DOHH2 (cell line): ENCODE measurements at regions not wholly inside any gene's neighbourhood (a gene's known extent, or its start where the extent isn't known, plus 50 kb on each side); places are given as distances from the start of the nearest gene placed in this dataset.

Source experiments
- H3F3A ChIP-seq: fragments of 200-600 bp; sonication (generic), shearing (Covaris generic); 2 replicates; pipeline ENCODE4 v1.6.0; 2016; ENCODE audit warnings: antibody characterized with exemption, mild to moderate bottlenecking; ENCODE audit not compliant: control insufficient read depth, insufficient read depth
- H3K27ac ChIP-seq: fragments of 200-600 bp; sonication (generic); 2 replicates; pipeline ENCODE4 v1.5.1; 2014; ENCODE audit warnings: low read depth, mild to moderate bottlenecking, low read length, moderate library complexity
- H3K27me3 ChIP-seq: fragments of 200-600 bp; sonication (generic); 2 replicates; pipeline ENCODE4 v1.6.1; 2014; ENCODE audit warnings: mild to moderate bottlenecking, low read length, mixed read lengths; ENCODE audit not compliant: control insufficient read depth
- H3K36me3 ChIP-seq: fragments of 200-600 bp; sonication (generic); 2 replicates; pipeline ENCODE4 v1.6.1; 2014; ENCODE audit warnings: mild to moderate bottlenecking, low read length, moderate library complexity, mixed read lengths; ENCODE audit not compliant: control insufficient read depth
- H3K4me1 ChIP-seq: fragments of 200-600 bp; sonication (generic); 2 replicates; pipeline ENCODE4 v1.6.1; 2014; ENCODE audit warnings: mild to moderate bottlenecking, low read length, mixed read lengths; ENCODE audit not compliant: control insufficient read depth
- H3K4me2 ChIP-seq: fragments of 200-600 bp; sonication (generic); 2 replicates; pipeline ENCODE4 v1.6.0; 2014; ENCODE audit warnings: mild to moderate bottlenecking, low read length, moderate library complexity
- H3K4me3 ChIP-seq: fragments of 200-600 bp; sonication (generic); 2 replicates; pipeline ENCODE4 v1.5.1; 2014; ENCODE audit warnings: mild to moderate bottlenecking, low read length, mixed read lengths
- H3K79me2 ChIP-seq: fragments of 200-600 bp; sonication (generic); 2 replicates; pipeline ENCODE4 v1.6.1; 2014; ENCODE audit warnings: mild to moderate bottlenecking, low read length, mixed read lengths; ENCODE audit not compliant: control insufficient read depth
- H3K9me2 ChIP-seq: fragments of 200-600 bp; sonication (generic); replicated peaks from 2 replicates; pipeline ENCODE4 v1.6.1; 2014; ENCODE audit warnings: mild to moderate bottlenecking, low read length, mixed read lengths; ENCODE audit not compliant: control insufficient read depth
- H3K9me3 ChIP-seq: fragments of 200-600 bp; sonication (generic); 2 replicates; pipeline ENCODE4 v1.6.1; 2014; ENCODE audit warnings: antibody characterized with exemption, low read length, mixed read lengths; ENCODE audit not compliant: control insufficient read depth, insufficient read depth
- H4K20me1 ChIP-seq: fragments of 200-600 bp; sonication (generic); 2 replicates; pipeline ENCODE4 v1.6.0; 2014; ENCODE audit warnings: low read depth, mild to moderate bottlenecking, antibody characterized with exemption, low read length, moderate library complexity; ENCODE audit not compliant: control insufficient read depth, insufficient read depth
- EZH2phosphoT487 ChIP-seq: fragments of 200-600 bp; sonication (generic); IDR thresholded peaks from 2 replicates; pipeline ENCODE4 v1.6.1; 2017; ENCODE audit warnings: borderline replicate concordance, mild to moderate bottlenecking, antibody characterized with exemption, low read length, moderate library complexity, mixed read lengths
- TF ChIP-seq, protein P1 (sequence below): fragments of 200-600 bp; sonication (generic); IDR thresholded peaks from one replicate; pipeline ENCODE4 v1.5.1; 2014; ENCODE audit warnings: antibody characterized with exemption, mild to moderate bottlenecking, low read depth, low read length; ENCODE audit not compliant: poor library complexity, severe bottlenecking

DNA sequence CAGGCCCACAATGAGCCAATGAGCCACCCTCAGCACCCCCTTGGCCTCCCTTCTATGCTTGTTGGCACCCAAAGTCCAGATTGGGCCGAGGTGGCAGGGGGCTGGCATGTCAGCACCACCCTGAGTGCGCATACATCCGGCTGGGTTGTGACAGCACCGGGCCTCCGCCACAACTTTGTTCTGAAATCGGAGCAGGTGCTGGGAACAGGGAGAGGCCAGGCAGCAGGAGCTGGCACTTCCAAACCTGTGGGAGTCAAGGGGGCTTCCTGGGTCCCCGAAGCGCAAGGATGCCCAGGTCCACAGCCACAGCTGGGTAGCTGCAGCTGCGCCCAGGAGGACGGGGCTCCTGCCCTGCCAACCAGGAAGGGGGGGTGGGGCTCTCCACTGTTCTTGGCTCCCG, 1911.9 kb upstream of the WWC1 start:
- no peaks in the 10 kb centered on the region for H3K79me2 ChIP-seq
- H3K9me2 ChIP-seq: no peaks in the 10 kb centered on the region
- no peak overlapping the region for H3K4me3 ChIP-seq
- H3K4me2 ChIP-seq: no peak overlapping the region
- H3K27ac ChIP-seq: no peak overlapping the region
- H3F3A ChIP-seq: no peaks in the 10 kb centered on the region
- TF ChIP-seq, protein P1, sequence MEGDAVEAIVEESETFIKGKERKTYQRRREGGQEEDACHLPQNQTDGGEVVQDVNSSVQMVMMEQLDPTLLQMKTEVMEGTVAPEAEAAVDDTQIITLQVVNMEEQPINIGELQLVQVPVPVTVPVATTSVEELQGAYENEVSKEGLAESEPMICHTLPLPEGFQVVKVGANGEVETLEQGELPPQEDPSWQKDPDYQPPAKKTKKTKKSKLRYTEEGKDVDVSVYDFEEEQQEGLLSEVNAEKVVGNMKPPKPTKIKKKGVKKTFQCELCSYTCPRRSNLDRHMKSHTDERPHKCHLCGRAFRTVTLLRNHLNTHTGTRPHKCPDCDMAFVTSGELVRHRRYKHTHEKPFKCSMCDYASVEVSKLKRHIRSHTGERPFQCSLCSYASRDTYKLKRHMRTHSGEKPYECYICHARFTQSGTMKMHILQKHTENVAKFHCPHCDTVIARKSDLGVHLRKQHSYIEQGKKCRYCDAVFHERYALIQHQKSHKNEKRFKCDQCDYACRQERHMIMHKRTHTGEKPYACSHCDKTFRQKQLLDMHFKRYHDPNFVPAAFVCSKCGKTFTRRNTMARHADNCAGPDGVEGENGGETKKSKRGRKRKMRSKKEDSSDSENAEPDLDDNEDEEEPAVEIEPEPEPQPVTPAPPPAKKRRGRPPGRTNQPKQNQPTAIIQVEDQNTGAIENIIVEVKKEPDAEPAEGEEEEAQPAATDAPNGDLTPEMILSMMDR: no peak
- no peak for TF ChIP-seq EZH2phosphoT487
- H3K9me3 ChIP-seq: no peaks in the 10 kb centered on the region; the same call in 1 of the 2 replicates
- no peaks in the 10 kb centered on the region for H4K20me1 ChIP-seq
- H3K4me1 ChIP-seq: no peaks in the 10 kb centered on the region
- H3K36me3 ChIP-seq: no peaks in the 10 kb centered on the region
- no peaks in the 10 kb centered on the region for H3K27me3 ChIP-seq

DNA sequence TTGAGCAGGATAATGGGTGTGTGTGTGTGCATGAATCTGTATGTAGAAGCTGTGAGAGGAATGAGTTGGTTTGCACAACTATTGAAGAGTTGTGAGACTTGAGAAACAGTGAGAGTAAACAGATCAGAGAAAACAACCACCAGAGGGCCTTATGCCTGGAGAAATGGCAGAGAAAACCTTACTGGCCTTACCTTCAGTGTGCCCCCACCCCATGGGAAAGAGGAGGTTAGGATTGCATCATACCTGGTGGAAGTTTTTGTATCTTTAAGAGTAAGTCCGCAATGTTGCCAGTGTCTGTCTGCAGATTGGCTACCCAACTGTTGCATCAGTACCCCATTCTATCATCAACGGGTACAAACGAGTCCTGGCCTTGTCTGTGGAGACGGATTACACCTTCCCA, 1909.4 kb upstream of the WWC1 start:
- no peaks in the 10 kb centered on the region for H3K36me3 ChIP-seq
- no peaks in the 10 kb centered on the region for H4K20me1 ChIP-seq
- no peak overlapping the region for H3K4me3 ChIP-seq
- H3K9me3 ChIP-seq: no peaks in the 10 kb centered on the region; the same call in 1 of the 2 replicates
- H3F3A ChIP-seq: no peaks in the 10 kb centered on the region
- no peaks in the 10 kb centered on the region for H3K27me3 ChIP-seq
- no peaks in the 10 kb centered on the region for H3K9me2 ChIP-seq
- H3K4me1 ChIP-seq: no peaks in the 10 kb centered on the region
- H3K4me2 ChIP-seq: no peak overlapping the region
- no peak for TF ChIP-seq EZH2phosphoT487
- TF ChIP-seq, protein P1: no peak
- no peaks in the 10 kb centered on the region for H3K79me2 ChIP-seq
- H3K27ac ChIP-seq: no peak overlapping the region

DNA sequence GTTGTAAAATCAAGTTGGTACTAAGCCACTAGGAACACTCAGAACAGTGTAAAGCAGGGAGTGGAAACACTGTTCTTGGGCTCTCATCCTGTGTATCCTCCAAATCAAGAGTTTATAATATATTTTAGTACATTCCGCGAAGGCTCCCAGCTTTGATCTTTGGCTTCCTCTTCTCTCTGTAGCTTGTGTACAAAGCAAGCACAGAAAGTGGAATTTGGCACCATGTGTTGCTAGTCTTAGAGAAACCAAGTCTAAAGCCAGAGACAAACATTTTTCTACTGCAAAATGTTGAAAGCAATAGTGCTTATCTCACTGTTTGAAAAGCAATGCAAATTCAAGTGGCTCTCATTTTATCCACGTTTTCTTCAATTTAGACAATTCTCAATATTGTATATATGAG, 1893.3 kb upstream of the WWC1 start:
- no peak overlapping the region for H3K27ac ChIP-seq
- H3K4me3 ChIP-seq: no peak overlapping the region
- no peaks in the 10 kb centered on the region for H3F3A ChIP-seq
- H3K27me3 ChIP-seq: no peaks in the 10 kb centered on the region
- H3K36me3 ChIP-seq: no peaks in the 10 kb centered on the region
- no peaks in the 10 kb centered on the region for H3K79me2 ChIP-seq
- no peaks in the 10 kb centered on the region for H3K4me1 ChIP-seq
- H3K9me3 ChIP-seq: no peaks in the 10 kb centered on the region
- TF ChIP-seq EZH2phosphoT487: no peak
- TF ChIP-seq, protein P1: no peak
- no peak overlapping the region for H3K4me2 ChIP-seq
- H4K20me1 ChIP-seq: no peaks in the 10 kb centered on the region
- no peaks in the 10 kb centered on the region for H3K9me2 ChIP-seq

DNA sequence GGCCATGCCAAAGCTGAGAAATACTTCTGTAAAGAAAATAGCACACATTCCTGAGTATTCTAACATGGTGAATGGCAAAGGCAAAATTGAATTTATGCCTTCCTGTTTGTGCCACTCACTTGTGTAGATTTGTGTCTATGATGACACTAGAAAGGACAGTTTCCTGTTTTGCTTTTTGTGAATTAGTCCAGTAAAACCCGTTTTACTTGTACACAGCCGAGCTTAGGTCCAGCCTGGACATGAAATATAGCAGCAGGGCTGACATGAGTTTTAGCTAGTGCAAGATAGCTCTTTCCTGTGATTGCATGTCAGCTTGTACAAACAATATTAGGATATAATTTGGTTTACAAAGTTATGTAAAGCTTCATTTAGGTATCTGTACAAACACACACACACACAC, 1891.7 kb upstream of the WWC1 start:
- Histone ChIP-seq H3F3A (no peaks in the 10 kb centered on the region), H3K79me2 (no peaks in the 10 kb centered on the region), H3K27ac (no peak overlapping the region), H3K27me3 (no peaks in the 10 kb centered on the region), H3K4me2 (no peak overlapping the region), H3K9me2 (no peaks in the 10 kb centered on the region), H3K4me1 (no peaks in the 10 kb centered on the region), H3K36me3 (no peaks in the 10 kb centered on the region), H3K9me3 (no peaks in the 10 kb centered on the region), H3K4me3 (no peak overlapping the region), H4K20me1 (no peaks in the 10 kb centered on the region)
- TF ChIP-seq EZH2phosphoT487: no peak
- TF ChIP-seq, protein P1: no peak
